NT2/D1 (cell line): ENCODE measurements at regions not wholly inside any gene's neighbourhood (a gene's known extent, or its start where the extent isn't known, plus 50 kb on each side); places are given as distances from the start of the nearest gene placed in this dataset.

ENCODE experiments used
- SUZ12 ChIP-seq: IDR thresholded peaks from 2 replicates; pipeline ENCODE4 v1.6.1; 2011; ENCODE audit not compliant: insufficient read length, insufficient read depth; ENCODE audit errors: extremely low read depth
- YY1 ChIP-seq: IDR thresholded peaks from 2 replicates; pipeline ENCODE4 v1.6.1; 2011; ENCODE audit not compliant: insufficient read length, insufficient read depth
- ZNF274 ChIP-seq: IDR thresholded peaks from 2 replicates; pipeline ENCODE4 v1.6.1; 2011; ENCODE audit warnings: mild to moderate bottlenecking, low read depth, low read length

DNA sequence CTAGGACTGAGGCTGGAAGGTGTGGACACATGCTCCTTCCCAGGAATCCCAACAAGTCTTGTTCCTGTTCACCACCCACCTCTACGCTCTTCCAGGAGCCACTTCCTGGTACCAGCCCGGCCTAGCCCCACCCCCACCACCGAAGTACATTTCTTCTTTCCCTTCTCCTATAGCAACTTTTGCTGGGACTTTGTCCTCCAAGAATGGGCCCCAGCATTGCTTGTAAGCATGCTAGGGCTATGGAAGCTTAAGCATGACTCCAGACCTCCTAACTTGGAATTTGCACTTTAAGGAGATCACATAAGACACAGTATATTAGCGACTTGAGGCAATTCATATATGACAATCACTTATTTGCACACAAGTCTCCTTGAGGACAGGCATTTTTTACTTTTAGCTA lies 462.0 kb upstream of the ARID1B start:
- no peak for TF ChIP-seq YY1
- TF ChIP-seq SUZ12 = no peak
- TF ChIP-seq ZNF274 = no peak
